HG03460 (cell line): ENCODE measurements at regions not wholly inside any gene's neighbourhood (a gene's known extent, or its start where the extent isn't known, plus 50 kb on each side); places are given as distances from the start of the nearest gene placed in this dataset.

ENCODE experiments used
- ATAC-seq: cut with Tn5 transposase; IDR thresholded peaks from one replicate; pipeline ENCODE4 v1.9.1; 2021; ENCODE audit not compliant: unreplicated experiment

- no peak for ATAC-seq
These were observed 620.6 kb downstream of the RAPGEF2 start for GRCh38 chr4:159723341-159724048.

DNA sequence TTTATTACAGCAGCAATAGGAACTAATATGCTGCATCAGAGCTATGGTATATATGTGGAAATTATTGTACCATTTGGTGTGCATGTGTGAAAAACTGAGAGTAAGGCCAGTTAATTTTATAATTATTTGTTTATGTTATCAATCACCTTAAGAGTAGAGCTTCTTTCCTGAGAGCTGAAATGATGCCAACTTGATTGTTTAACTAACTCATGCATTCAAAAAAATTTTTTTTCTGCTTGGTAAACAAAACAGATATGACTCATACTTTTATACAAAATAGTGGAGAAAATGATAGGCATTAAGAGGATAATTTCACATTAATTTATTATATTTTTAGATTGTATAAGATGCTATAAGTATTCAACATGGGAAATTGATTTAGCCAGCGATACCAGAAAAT is 622.7 kb downstream of the RAPGEF2 start:
- ATAC-seq: no peak

- ATAC-seq: no peak
These were observed 632.7 kb downstream of the RAPGEF2 start for GRCh38 chr4:159735281-159736207.

GRCh38 chr4:159736411-159736810 is 633.5 kb downstream of the RAPGEF2 start:
- no peak for ATAC-seq

DNA sequence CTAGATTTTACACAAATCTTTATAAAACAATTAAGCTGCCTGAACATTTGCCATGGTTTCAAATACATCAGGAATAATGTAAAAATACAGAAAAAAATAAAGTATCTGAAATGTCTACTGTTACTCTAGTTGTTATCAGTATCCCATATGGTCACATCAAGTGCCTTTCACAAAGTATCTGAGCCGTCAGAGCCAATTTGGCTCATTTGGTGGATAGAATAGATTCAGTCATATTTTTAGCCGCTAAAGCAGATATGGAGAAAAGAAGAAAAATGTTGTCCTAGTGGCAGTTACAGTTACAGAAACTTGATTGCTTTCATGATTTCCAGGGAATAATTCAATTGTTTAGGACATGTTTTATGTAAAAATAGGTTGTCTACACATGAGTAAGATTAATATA is 641.1 kb downstream of the RAPGEF2 start:
- ATAC-seq: no peak

DNA sequence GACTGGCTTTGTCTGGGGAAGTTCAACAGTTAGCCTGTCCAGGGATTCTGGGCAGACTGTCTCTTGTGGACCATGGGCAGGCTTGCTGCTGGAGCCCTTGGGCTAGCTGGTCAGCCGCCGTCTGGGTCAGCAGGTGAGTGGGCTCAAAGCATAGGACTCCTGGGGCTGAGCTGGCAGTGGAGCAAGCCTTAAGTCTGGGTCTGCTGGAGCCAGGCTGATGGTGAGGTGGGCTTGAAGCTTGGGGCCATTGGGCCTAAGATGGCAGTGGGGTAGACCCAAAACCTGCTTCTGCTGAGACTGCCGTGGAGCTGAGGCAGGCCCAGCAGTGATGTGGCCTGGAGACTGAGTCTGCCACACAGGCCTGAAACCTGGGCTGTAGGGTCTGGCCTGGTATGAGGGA is 645.1 kb downstream of the RAPGEF2 start:
- no peak for ATAC-seq

DNA sequence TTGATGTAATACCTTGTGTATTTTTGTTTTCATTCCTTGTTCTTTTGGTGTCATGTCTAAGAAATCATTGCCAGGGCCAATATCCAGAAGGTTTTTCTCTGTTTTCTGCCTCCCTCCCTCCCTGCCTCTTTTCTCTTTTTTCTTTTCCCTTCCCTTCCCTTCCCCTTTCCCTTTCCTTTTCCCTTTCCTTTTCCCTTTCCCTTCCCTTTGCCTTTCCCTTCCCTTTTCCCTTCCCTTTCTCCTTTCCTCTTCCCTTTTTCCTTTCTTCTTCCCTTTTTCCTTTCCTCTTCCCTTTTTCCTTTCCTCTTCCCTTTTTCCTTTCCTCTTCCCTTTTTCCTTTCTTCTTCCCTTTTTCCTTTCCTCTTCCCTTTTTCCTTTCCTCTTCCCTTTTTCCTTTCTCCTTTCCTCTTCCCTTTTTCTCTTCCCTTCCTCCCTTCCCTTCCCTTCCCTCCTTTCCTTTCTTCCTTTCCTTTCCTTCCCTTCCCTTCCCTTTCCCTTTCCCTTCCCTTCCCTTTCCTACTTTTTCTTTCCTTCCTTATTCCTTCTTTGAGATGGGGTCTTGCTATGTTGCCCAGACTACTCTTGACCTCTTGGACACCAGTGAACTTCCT is 646.1 kb downstream of the RAPGEF2 start:
- no peak for ATAC-seq

DNA sequence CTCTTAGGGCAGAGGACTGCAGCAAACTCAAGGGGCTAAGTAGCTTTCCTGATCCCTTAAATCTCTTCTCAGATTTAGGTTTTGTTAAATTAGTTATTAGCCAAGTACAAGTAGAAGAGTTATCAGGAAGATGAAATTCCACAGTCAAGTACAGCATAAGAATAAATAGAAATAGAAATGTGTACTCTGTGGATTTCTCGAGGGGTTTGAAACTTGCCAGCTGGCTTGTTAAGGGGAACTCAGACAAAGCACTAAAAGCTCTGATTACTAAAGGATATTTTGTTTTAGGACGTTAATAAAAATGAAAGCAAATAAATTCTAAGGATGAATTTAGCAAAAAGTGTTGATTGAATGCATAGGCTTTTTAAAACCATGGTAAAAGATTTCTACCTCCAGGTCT is 654.6 kb downstream of the RAPGEF2 start:
- no peak for ATAC-seq

GRCh38 chr4:159758061-159758460 is 655.2 kb downstream of the RAPGEF2 start:
- no peak for ATAC-seq

GRCh38 chr4:159762672-159763071 is 659.8 kb downstream of the RAPGEF2 start:
- no peak for ATAC-seq

- peak; percentile 87 for ATAC-seq
These were observed 661.6 kb downstream of the RAPGEF2 start for GRCh38 chr4:159764343-159764952.

GRCh38 chr4:159765382-159765781 is 662.5 kb downstream of the RAPGEF2 start:
- no peak for ATAC-seq

- no peak for ATAC-seq
These were observed 663.4 kb downstream of the RAPGEF2 start for GRCh38 chr4:159766241-159766640.

DNA sequence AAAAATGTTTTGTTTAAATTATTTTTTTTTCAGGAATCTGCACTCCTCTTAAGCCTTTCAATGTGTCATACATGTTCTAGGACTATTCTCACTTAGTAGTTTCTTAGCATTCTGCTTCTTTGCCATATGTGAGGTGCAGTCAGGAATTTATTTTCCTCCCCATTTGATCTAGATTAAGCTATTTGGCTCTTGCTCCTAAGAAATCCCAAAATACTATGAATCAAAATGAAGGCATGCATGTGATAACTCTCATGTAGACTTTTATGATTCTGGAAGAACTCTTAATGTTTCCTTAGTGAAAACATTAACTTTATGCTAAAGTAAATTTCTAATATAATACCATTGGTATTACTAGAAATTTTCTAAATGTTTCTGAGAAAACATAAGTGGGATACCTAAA is 664.5 kb downstream of the RAPGEF2 start:
- ATAC-seq: no peak

DNA sequence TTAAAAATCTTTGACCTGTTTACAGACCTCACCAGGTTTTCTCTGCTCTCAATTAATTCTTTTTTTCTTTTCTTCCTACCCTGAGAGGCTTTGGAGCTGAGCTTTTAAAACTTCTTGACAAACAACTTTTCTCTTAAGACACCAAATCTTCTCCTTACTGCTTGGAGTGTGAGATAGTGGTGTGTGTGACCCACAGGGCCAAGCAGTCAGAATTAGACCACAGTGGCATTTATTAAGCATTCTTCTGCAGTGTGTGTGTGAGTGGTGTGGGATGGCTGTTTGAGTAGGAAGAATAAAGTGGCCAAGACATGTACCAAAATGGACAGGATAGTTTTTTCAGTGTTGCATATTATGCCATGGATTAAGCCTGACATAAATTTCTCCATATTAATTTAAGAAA is 665.1 kb downstream of the RAPGEF2 start:
- no peak for ATAC-seq

- ATAC-seq: no peak
These were observed 667.5 kb downstream of the RAPGEF2 start for GRCh38 chr4:159770401-159770800.

DNA sequence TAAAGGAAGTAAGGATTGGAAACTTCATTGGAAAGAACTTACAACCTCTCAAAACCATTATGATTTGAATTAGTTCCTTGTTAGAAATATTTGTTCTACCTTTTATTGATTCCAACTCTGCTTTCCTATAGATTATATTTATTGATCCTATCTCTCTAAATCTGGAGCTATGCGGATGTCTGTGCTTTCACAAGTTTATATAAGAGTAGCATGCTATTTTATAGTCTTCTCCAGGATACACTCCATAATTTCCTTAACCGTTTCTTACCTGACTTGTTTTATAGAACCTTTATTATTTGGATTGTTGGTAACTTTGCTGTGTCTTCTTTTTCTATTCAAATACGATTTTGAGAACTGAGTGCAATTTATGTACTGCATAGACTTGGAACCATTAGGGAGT is 668.1 kb downstream of the RAPGEF2 start:
- no peak for ATAC-seq

GRCh38 chr4:159776961-159777360 is 674.1 kb downstream of the RAPGEF2 start:
- ATAC-seq: no peak

DNA sequence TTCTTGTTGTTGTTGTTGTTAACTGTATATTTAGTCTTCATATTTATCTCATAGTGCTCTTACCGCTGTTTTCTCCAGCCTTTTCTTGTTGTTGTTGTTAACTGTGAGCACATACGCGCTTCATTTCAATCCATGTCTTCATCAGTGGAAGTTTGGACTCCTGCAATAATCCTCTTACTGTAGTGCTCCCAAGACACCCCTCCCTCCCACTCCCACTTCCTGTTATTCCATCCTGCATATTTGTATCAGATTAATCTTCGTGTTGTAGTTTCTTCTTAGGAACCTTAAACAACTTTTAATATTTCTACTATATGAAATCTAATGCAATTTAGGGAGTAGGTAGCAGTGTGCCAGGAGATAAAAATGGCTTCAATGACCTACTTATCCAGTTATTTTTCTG is 674.8 kb downstream of the RAPGEF2 start:
- ATAC-seq: no peak

DNA sequence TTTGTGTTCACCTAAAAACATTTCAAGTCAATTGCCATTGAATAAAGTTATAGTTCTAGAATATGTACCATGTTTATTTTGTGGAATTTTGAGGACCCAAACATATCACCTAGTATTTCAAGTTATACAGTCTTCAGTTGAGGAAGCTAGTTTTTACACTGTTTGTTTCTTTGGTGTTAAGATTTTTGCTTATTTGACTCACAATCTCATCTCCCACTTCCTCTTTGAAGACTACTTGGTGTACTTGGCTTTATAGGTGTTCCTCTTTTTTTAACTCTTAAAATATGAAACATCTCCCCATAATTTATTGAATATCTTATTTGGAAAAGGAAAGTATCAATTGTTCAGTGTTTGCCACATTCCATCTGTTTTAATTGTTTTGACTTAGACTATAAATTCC is 675.4 kb downstream of the RAPGEF2 start:
- no peak for ATAC-seq

- ATAC-seq: no peak
These were observed 676.8 kb downstream of the RAPGEF2 start for GRCh38 chr4:159779716-159780115.
